PC-3 (cell line): ENCODE measurements at regions not wholly inside any gene's neighbourhood (a gene's known extent, or its start where the extent isn't known, plus 50 kb on each side); places are given as distances from the start of the nearest gene placed in this dataset.

Source experiments
- EZH2phosphoT487 ChIP-seq: fragments of 300-600 bp; sonication (generic); IDR thresholded peaks from 2 replicates; pipeline ENCODE4 v1.6.1; 2018; ENCODE audit warnings: mild to moderate bottlenecking, antibody characterized with exemption, low read length, borderline replicate concordance
- TF ChIP-seq, protein P1 (sequence below): fragments of 300-600 bp; sonication (generic); conservative IDR thresholded peaks from 2 replicates; pipeline ENCODE4 v1.5.1; 2017; ENCODE audit warnings: antibody characterized with exemption, low read depth, mild to moderate bottlenecking, low read length

GRCh38 chr6:56838965-56839364, 115.9 kb upstream of the BEND6 start:
- no peak for TF ChIP-seq EZH2phosphoT487
- TF ChIP-seq, protein P1, sequence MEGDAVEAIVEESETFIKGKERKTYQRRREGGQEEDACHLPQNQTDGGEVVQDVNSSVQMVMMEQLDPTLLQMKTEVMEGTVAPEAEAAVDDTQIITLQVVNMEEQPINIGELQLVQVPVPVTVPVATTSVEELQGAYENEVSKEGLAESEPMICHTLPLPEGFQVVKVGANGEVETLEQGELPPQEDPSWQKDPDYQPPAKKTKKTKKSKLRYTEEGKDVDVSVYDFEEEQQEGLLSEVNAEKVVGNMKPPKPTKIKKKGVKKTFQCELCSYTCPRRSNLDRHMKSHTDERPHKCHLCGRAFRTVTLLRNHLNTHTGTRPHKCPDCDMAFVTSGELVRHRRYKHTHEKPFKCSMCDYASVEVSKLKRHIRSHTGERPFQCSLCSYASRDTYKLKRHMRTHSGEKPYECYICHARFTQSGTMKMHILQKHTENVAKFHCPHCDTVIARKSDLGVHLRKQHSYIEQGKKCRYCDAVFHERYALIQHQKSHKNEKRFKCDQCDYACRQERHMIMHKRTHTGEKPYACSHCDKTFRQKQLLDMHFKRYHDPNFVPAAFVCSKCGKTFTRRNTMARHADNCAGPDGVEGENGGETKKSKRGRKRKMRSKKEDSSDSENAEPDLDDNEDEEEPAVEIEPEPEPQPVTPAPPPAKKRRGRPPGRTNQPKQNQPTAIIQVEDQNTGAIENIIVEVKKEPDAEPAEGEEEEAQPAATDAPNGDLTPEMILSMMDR: no peak
